Activated gamma-delta T cell treated with anti-CD3 and anti-CD28 coated beads, Interleukin-2, amount 50 U/mL, for 16 hours (primary cell): ENCODE measurements at regions not wholly inside any gene's neighbourhood (a gene's known extent, or its start where the extent isn't known, plus 50 kb on each side); places are given as distances from the start of the nearest gene placed in this dataset.
"Not testable (repeated sequence)": the region's sequence is repeated elsewhere in the genome, so short reads cannot be mapped to it uniquely, and the experiment has no call there.

ENCODE experiments used
- DNase-seq: peaks from one replicate; pipeline ENCODE4 v3.0.0-alpha.2; 2020; ENCODE audit warnings: low read depth

DNA sequence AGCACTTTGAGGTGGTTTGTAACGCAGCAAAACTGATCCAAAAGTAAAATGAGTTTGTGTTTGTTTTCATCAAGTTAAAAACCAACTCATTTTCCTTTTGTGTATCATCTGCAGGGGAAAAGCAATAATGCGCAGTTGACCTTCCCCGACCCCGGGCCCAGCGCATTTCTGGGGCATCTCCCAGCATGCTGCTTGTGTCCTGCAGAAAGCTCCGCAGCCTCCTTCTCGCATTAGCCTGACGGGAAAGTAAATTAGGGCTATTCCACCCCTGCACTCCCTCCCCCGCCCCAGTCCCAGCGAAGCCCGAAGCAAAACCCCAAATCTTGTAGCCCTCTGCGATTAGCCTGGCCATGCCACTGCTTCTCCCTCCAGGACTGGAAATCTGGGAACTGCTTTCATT is 82.0 kb upstream of the PPM1B start:
- no peak for DNase-seq

DNA sequence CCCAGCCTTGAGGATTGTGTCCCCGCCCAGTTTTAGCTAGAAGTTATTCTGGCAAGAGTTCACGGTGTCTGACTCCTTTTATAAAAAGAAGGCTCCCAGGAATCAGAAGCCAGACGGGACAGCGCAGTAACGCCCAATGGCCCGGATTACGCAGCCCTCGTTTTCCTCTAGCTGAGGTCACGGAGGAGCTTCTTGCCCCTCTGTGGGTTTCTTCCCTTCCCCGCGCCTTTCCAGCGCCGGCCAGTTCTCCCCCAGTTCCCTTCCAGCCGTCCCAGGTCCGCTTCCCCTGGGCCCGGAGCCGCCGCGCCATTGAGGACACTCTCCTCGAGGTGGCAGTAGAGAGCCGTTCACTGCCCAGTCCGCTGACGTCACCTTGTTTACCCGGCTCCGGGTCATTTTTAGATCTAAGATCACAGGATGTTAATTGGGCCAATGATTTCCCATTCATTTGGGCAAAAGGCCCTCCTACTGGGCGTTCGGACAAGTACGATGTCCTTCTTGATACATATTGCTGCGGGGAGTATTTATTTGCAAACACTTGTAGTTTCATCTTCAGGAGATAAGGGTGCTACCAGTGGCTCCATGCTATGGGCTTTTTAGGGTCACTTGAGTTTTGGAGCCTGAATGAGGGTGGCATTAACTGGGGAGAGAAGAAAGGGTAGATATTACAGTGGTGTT is 81.5 kb upstream of the PPM1B start:
- peak; percentile 75 for DNase-seq

GRCh38 chr2:44087714-44088092 is 81.0 kb upstream of the PPM1B start:
- no peak for DNase-seq

GRCh38 chr2:44092519-44092918 is 76.2 kb upstream of the PPM1B start:
- DNase-seq = not testable (repeated sequence)

- no peak for DNase-seq
These were observed 74.7 kb upstream of the PPM1B start for GRCh38 chr2:44093970-44094369.

DNA sequence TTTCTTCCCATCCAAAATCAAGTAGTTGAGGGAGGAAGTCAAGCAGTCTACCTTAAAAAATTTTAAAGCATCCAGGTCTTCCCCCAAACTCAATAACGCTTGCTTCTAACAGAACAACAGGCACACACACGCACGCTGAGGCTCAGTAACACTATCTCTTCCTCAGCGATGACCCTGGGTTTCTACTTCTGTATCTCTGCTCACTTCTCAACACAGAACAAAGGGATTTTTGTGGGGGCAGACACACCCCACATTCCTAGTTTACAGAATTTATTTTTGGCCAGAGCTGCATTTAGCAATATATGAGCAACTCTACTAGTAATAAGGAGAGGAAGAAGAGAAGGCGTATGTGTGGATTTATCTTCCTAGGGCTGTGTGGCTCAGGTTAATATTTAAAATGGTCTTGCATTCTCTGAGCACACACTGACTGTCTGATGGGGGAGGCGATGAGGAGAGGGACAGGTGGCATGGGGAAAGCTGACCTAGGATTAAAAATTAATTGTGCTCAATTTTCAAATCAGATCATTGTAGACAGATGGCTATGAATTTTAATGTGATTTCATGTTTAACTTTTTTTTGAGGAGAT is 71.3 kb upstream of the PPM1B start:
- no peak for DNase-seq

DNA sequence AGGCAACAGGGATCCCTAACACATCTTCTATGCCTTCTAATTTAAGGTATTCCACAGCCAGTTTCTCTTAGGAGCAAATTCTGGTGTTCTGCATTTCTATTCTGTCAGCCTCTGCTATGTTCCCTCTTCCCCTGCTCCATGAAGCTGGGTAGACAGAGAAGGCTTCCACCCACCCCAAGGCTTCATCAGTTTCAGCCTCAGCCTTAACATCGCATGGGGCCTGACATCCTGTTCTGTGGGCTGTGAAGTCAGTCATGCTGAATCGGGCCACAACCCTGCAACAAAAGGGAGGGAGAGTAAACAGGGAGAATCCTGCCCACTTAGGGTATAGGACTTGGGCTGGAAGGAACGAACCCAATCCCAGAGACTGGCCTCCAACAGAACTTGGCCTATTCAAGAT is 70.6 kb upstream of the PPM1B start:
- DNase-seq = no peak

DNA sequence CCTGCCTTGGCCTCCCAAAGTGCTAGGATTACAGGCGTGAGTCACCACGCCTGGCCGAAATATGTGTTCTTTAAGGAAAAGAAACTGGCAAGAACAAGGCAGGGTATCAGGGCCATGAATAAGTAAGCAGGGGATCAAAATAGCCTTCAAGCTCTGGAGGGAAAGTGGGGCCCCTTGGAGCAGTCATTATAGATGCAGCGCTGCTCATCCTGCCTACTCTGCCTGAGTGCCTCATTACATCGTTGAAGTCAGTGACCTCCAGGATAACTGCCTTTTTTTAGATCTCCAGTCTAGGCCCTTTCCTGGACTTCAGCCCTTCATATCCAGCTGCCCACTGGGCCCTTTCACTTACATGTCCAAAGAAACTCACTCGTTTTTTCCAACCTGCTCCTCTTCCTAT is 69.8 kb upstream of the PPM1B start:
- DNase-seq = no peak

DNA sequence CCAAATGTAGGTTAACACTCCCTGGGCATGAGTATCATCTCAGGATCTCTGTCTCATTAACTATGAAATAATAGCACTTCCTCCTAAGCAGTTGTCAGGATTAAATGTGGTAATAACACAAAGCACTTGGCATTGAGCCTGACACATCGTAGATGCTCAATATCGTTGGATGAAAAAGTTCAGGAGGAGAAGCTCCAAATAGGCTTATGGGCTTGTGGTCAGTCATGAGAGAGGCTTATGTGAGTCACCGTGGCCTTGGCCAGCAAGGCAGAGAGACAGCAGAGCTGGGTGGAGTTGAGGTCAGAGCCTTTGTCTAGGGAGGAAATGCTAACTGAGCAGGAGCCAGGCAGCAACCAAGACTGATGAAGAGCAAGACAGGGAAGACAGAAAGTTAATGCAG is 68.3 kb upstream of the PPM1B start:
- DNase-seq = no peak

GRCh38 chr2:44101246-44101645 is 67.4 kb upstream of the PPM1B start:
- DNase-seq = no peak

- DNase-seq = no peak
These were observed 65.7 kb upstream of the PPM1B start for GRCh38 chr2:44102790-44103562.

DNA sequence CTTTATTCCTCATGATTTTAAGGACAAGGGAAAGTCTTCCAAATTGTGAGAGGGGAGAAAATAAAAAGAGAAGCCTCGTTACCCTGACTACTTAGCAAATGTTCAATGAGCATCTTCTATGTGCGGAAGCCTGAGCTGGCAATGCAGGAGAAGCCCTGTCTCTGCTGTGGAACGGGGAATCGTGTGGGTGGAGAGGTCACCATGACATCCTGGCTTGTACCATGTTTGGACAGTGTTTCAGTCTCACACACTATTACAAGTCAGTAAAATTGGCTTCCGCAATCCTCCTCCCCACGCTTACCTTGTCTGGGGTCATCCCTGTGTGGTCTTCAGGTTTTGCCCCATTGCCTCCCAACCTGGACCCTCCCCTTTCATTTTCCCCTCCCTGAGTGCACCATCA is 65.0 kb upstream of the PPM1B start:
- no peak for DNase-seq

DNA sequence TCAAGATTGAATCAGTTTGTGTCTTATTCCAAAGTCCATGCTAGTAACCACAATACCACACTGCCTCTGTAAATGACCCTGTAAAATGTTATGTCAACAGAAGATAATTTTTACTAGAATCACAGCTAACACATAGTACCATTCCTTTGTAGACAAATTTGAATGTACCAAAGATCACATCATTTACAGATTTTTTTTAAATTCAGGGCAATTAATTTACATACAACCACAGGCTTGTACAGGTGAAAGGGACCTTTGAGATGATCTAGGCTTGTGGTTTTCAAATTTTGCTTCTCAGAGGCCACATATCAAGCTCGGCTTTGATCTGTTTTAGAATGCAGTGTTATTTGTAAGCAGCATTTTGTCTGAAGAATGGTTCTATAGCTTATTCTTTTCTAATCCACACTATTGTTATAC is 63.8 kb upstream of the PPM1B start:
- no peak for DNase-seq

GRCh38 chr2:44106509-44106908 is 62.2 kb upstream of the PPM1B start:
- DNase-seq = not testable (repeated sequence)

DNA sequence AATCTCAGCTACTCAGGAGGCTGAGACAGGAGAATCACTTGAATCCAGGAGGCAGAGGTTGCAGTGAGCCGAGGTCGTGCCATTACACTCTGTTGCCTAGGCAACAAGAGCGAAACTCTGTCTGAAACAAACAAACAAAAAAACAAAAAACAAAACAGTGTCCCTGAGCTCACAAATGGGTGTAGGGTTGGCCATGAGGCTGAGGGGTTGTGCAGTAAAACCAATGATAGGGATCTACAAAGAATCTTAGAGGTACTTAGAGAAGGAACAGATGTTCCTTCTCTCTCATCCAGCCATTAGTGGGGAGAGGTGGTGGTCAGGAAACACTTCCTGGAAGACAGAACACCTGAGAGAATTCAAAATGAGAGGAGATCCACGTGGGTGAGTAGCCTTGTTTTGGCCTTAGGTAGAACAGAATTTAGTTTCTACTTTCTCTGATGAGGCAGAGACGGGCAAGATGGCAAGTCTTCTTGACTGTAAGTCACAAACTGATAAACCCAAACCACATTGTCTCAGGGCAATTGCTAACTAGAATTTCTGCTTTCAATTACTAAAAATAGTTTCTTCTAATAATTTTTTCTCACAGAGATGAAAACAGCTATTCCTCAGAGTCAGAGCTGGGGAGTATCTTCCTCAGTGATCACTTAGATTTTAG is 61.5 kb upstream of the PPM1B start:
- DNase-seq = no peak

GRCh38 chr2:44107974-44108373 is 60.7 kb upstream of the PPM1B start:
- DNase-seq = no peak

DNA sequence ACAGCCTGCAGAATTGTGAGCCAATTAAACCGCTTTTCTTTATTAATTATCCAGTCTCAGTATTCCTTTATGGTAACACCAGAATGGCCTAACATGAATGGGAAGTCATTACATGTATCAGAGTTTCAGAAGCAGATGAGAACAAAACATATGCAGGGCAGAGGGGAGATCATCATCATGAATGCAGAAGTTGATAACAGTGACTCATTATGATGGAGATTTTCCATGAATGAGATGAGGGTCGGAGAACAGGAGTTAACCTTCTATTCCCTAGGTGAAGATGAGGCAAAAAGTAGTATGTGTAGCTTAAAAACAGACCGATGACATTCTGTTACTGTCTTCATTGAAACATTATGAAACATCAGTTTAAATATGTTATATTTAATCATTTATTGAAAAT is 59.5 kb upstream of the PPM1B start:
- DNase-seq = no peak

- DNase-seq = no peak
These were observed 58.2 kb upstream of the PPM1B start for GRCh38 chr2:44110444-44110843.

DNA sequence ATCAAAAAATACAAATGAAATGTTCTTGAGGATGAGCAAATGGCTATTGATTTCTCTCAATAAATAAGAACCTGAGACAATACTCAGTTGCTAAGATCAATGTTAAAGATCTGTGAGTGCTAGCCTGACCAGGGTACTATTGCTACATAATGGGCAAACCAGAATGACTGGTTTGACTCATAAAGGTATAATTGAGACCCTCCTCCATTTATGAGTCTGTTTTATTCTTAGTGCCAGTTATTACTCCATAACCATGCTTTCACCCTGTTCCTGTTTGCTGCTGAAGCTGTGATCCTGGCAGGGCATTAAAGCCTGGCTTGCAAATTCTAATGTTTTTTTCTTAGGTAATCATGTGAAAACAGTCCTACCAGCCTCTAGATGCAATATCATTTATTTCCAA is 56.6 kb upstream of the PPM1B start:
- DNase-seq = no peak

DNA sequence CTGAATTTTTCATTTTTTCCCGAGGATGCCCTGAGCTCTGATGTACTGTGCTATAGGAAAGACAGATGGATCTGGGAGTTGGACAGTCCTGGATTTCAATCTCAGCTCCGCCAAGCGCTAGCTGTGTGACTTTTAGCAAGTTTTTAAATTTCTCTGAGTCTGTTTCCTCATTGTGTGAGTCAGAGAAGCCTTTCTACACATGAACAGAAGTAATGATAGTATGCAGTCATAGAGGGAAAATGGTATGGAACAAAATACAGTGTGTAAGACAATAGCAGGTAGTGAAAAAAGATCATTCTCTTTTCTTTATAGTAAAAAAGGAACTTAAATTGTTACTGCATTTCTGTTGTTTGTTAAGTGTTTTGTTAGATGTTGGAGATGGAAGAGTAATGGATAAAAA is 52.4 kb upstream of the PPM1B start:
- no peak for DNase-seq

- DNase-seq = no peak
These were observed 50.4 kb upstream of the PPM1B start for GRCh38 chr2:44118257-44118656.
